ENCODE measurements at regions not wholly inside any gene's neighbourhood (a gene's known extent, or its start where the extent isn't known, plus 50 kb on each side); places are given as distances from the start of the nearest gene placed in this dataset.

DNA sequence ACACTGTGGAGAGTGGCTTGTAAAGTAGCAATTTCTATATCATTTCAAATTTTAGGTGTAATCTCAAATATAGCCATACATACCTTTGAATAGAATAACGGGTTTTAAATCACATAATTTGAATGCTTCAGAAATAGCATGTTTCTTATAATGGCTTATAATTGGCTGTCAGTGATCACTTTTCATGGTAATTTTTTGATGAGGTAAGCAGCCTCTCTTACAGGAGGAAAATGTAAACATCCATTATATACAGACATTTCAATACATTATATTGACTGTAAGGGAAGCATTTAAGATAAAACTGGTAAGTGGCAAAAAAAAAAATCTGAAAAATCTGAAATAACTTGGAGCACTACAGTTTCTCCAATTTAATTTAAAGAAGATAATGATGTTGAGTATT, 67.8 kb upstream of the PHACTR2 start:
- no peak overlapping the region for H3K4me3 Mint-ChIP-seq (ENCODE audit: unreplicated experiment)
- no peak overlapping the region for H3K27ac Mint-ChIP-seq (ENCODE audit: unreplicated experiment)
- H3K4me1 Mint-ChIP-seq (ENCODE audit: low read depth): peaks cover 41% of the 10 kb centered on the region
- no peak for DNase-seq (ENCODE audit: low spot score)
- H3K36me3 Mint-ChIP-seq (ENCODE audit: low read depth): no peaks in the 10 kb centered on the region
- TF ChIP-seq, protein P1, sequence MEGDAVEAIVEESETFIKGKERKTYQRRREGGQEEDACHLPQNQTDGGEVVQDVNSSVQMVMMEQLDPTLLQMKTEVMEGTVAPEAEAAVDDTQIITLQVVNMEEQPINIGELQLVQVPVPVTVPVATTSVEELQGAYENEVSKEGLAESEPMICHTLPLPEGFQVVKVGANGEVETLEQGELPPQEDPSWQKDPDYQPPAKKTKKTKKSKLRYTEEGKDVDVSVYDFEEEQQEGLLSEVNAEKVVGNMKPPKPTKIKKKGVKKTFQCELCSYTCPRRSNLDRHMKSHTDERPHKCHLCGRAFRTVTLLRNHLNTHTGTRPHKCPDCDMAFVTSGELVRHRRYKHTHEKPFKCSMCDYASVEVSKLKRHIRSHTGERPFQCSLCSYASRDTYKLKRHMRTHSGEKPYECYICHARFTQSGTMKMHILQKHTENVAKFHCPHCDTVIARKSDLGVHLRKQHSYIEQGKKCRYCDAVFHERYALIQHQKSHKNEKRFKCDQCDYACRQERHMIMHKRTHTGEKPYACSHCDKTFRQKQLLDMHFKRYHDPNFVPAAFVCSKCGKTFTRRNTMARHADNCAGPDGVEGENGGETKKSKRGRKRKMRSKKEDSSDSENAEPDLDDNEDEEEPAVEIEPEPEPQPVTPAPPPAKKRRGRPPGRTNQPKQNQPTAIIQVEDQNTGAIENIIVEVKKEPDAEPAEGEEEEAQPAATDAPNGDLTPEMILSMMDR (IDR thresholded peaks at IDR 0.05): no peak
- H3K9me3 Mint-ChIP-seq (ENCODE audit: low read depth): no peaks in the 10 kb centered on the region
- no peaks in the 10 kb centered on the region for H3K27me3 Mint-ChIP-seq (ENCODE audit: low read depth)

DNA sequence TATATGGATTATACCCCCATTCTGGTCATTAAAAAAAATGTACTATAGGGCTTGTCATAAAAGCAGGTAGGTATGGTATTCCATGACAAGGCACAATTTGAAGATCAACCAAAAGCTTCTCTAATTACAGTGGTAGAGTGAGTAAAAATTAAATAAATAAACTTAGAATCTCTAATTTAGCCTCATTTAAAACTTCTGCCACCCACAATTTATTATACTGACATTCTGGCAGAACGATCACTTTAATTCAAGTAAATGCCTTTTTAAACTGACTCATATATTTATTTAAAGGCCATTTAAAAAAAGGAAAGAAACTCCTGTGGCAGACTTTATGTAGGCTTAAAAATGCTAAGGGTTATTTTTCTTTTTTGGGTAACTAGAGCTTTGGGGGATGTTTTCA, 68.3 kb upstream of the PHACTR2 start:
- H3K27me3 Mint-ChIP-seq (ENCODE audit: low read depth): no peaks in the 10 kb centered on the region
- H3K4me1 Mint-ChIP-seq (ENCODE audit: low read depth): peaks cover 39% of the 10 kb centered on the region
- H3K36me3 Mint-ChIP-seq (ENCODE audit: low read depth): no peaks in the 10 kb centered on the region
- no peak overlapping the region for H3K27ac Mint-ChIP-seq (ENCODE audit: unreplicated experiment)
- H3K4me3 Mint-ChIP-seq (ENCODE audit: unreplicated experiment): no peak overlapping the region
- H3K9me3 Mint-ChIP-seq (ENCODE audit: low read depth): no peaks in the 10 kb centered on the region
- DNase-seq (ENCODE audit: low spot score): no peak
- TF ChIP-seq, protein P1 (IDR thresholded peaks at IDR 0.05): no peak

DNA sequence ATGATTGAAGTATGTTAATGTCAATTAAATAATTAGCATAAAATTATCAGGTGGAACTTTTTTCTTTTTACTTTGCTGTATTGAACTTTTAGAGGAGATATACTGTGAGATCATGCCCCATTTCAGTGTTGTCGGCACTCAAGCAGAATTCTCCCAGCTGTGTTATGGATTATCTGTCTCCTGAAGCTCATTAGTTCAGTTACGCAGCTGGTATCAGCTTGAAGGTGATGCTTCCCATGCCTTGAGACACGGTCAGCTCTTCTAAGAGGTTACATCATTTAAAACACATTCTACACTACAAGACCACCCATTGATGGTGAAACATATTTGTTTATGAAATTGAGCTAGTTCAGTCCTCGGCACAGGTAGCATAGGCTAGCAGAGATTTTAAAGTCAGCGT, 68.9 kb upstream of the PHACTR2 start:
- H3K27ac Mint-ChIP-seq (ENCODE audit: unreplicated experiment): no peak overlapping the region
- peaks cover 35% of the 10 kb centered on the region for H3K4me1 Mint-ChIP-seq (ENCODE audit: low read depth)
- TF ChIP-seq, protein P1 (IDR thresholded peaks at IDR 0.05): no peak
- H3K9me3 Mint-ChIP-seq (ENCODE audit: low read depth): no peaks in the 10 kb centered on the region
- DNase-seq (ENCODE audit: low spot score): no peak
- no peak overlapping the region for H3K4me3 Mint-ChIP-seq (ENCODE audit: unreplicated experiment)
- H3K27me3 Mint-ChIP-seq (ENCODE audit: low read depth): no peaks in the 10 kb centered on the region
- H3K36me3 Mint-ChIP-seq (ENCODE audit: low read depth): no peaks in the 10 kb centered on the region

DNA sequence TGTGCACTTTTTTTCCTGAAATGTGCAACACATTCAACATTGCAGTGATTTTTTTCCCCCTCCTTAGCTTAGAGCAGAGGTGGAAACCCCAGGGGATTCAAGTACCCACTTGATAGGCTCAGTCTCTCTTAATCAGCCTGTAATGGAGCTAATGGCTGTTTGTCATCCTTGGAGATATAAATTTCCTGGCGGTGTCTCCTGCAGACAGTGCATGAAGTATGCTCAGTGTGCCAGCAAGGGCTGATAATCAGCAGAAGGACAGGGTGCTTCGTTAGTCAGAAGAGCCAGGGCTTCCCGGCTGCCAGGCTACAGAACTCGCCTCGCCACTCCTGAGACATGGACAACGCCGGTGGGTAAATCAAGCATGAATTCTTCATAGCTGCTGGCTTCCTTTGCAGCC, 69.8 kb upstream of the PHACTR2 start:
- no peak overlapping the region for H3K27ac Mint-ChIP-seq (ENCODE audit: unreplicated experiment)

DNA sequence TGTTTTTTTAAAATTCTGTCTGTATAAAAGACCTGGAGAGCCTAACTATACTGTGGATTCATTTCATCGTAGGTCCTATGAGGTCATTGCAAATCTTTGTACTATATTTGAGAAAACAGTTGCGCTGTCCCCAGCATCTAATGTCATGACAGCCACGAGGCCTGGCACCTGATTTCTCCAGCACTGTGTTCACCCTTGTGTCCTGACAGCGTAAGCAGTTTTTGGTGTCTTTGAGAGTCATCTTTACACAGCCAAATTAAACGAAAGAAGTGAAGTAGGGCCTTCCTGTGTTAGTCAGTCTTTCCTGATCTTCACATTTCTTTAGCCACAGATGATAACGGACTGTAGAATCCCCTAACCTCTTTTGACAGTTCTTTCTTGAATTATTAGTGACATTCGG, 70.6 kb upstream of the PHACTR2 start:
- Mint-ChIP-seq H3K27ac (ENCODE audit: unreplicated experiment) (no peak overlapping the region), H3K36me3 (ENCODE audit: low read depth) (no peaks in the 10 kb centered on the region), H3K27me3 (ENCODE audit: low read depth) (no peaks in the 10 kb centered on the region), H3K4me1 (ENCODE audit: low read depth) (peaks cover 35% of the 10 kb centered on the region), H3K4me3 (ENCODE audit: unreplicated experiment) (no peak overlapping the region), H3K9me3 (ENCODE audit: low read depth) (no peaks in the 10 kb centered on the region)
- DNase-seq (ENCODE audit: low spot score): no peak
- TF ChIP-seq, protein P1 (IDR thresholded peaks at IDR 0.05): no peak

More for the DNA sequence above, 69.8 kb upstream of the PHACTR2 start:
- Mint-ChIP-seq H3K36me3 (ENCODE audit: low read depth) (no peaks in the 10 kb centered on the region), H3K4me3 (ENCODE audit: unreplicated experiment) (no peak overlapping the region), H3K27me3 (ENCODE audit: low read depth) (no peaks in the 10 kb centered on the region), H3K9me3 (ENCODE audit: low read depth) (no peaks in the 10 kb centered on the region), H3K4me1 (ENCODE audit: low read depth) (peaks cover 35% of the 10 kb centered on the region)
- TF ChIP-seq, protein P1 (IDR thresholded peaks at IDR 0.05): no peak
- DNase-seq (ENCODE audit: low spot score): no peak
